ENCODE measurements at regions not wholly inside any gene's neighbourhood (a gene's known extent, or its start where the extent isn't known, plus 50 kb on each side); places are given as distances from the start of the nearest gene placed in this dataset.

- DNase-seq (ENCODE audit: low spot score in 2 of 2) = no peak
- WGBS, 2 donors = 51 to 64% methylated on average over 1 of the region's 1 CpG
- TF ChIP-seq POLR2A (IDR thresholded peaks at IDR 0.05) (no peak), CTCF (IDR thresholded peaks at IDR 0.05) (no peak)
Observed at GRCh38 chr20:12717061-12717460, 291.7 kb upstream of the SPTLC3 start.

GRCh38 chr20:12718619-12719018 lies 290.2 kb upstream of the SPTLC3 start:
- no peak for DNase-seq (ENCODE audit: low spot score in 2 of 2)
- TF ChIP-seq POLR2A (IDR thresholded peaks at IDR 0.05) = no peak
- TF ChIP-seq CTCF (IDR thresholded peaks at IDR 0.05) = no peak
- 65 to 71% methylated on average over 4 of the region's 4 CpGs for WGBS, 2 donors
- intact Hi-C loops (cut with DNase I; ENCODE audit: low total_unique reads) = no loop called here
- no peak overlapping the region for H3K4me3 ChIP-seq (ENCODE audit: low read depth, poor library complexity, severe bottlenecking)

More at GRCh38 chr20:12717061-12717460, 291.7 kb upstream of the SPTLC3 start:
- intact Hi-C loops (cut with DNase I; ENCODE audit: low total_unique reads) = no loop called here
- no peak overlapping the region for H3K4me3 ChIP-seq (ENCODE audit: low read depth, poor library complexity, severe bottlenecking)

GRCh38 chr20:12721636-12722035 lies 287.1 kb upstream of the SPTLC3 start:
- DNase-seq (ENCODE audit: low spot score in 2 of 2) = no peak
- intact Hi-C loops (cut with DNase I; ENCODE audit: low total_unique reads) = no loop called here
- TF ChIP-seq POLR2A (IDR thresholded peaks at IDR 0.05) = no peak
- TF ChIP-seq CTCF (IDR thresholded peaks at IDR 0.05) = no peak
- 46 to 73% methylated on average over 2 of the region's 2 CpGs for WGBS, 2 donors
- H3K4me3 ChIP-seq (ENCODE audit: low read depth, poor library complexity, severe bottlenecking) = no peak overlapping the region

- DNase-seq (ENCODE audit: low spot score in 2 of 2) = no peak
- intact Hi-C loops (cut with DNase I; ENCODE audit: low total_unique reads) = no loop called here
- H3K4me3 ChIP-seq (ENCODE audit: low read depth, poor library complexity, severe bottlenecking) = no peak overlapping the region
- no peak for TF ChIP-seq POLR2A (IDR thresholded peaks at IDR 0.05)
- TF ChIP-seq CTCF (IDR thresholded peaks at IDR 0.05) = no peak
- WGBS, 2 donors = 86 to 93% methylated on average over 1 of the region's 1 CpG
Observed at GRCh38 chr20:12722091-12722490, 286.7 kb upstream of the SPTLC3 start.

- no peak for DNase-seq (ENCODE audit: low spot score in 2 of 2)
- 90 to 94% methylated on average over 2 of the region's 2 CpGs for WGBS, 2 donors
- intact Hi-C loops (cut with DNase I; ENCODE audit: low total_unique reads) = no loop called here
- TF ChIP-seq CTCF (IDR thresholded peaks at IDR 0.05) (no peak), POLR2A (IDR thresholded peaks at IDR 0.05) (no peak)
- no peak overlapping the region for H3K4me3 ChIP-seq (ENCODE audit: low read depth, poor library complexity, severe bottlenecking)
Observed at GRCh38 chr20:12723811-12724210, 285.0 kb upstream of the SPTLC3 start.

GRCh38 chr20:12728782-12729181 lies 280.0 kb upstream of the SPTLC3 start:
- intact Hi-C loops (cut with DNase I; ENCODE audit: low total_unique reads) = no loop called here
- 87 to 92% methylated on average over 3 of the region's 3 CpGs for WGBS, 2 donors
- TF ChIP-seq CTCF (IDR thresholded peaks at IDR 0.05) (no peak), POLR2A (IDR thresholded peaks at IDR 0.05) (no peak)

More at GRCh38 chr20:12728782-12729181, 280.0 kb upstream of the SPTLC3 start:
- DNase-seq (ENCODE audit: low spot score in 2 of 2) = no peak
- no peak overlapping the region for H3K4me3 ChIP-seq (ENCODE audit: low read depth, poor library complexity, severe bottlenecking)

All from lower leg skin (tissue), 4 donors.